Fibroblast of skin of right biceps (primary cell): ENCODE measurements at regions not wholly inside any gene's neighbourhood (a gene's known extent, or its start where the extent isn't known, plus 50 kb on each side); places are given as distances from the start of the nearest gene placed in this dataset.

Experiments
- DNase-seq: peaks from one replicate; pipeline ENCODE4 v3.0.0-alpha.2; 2013

DNA sequence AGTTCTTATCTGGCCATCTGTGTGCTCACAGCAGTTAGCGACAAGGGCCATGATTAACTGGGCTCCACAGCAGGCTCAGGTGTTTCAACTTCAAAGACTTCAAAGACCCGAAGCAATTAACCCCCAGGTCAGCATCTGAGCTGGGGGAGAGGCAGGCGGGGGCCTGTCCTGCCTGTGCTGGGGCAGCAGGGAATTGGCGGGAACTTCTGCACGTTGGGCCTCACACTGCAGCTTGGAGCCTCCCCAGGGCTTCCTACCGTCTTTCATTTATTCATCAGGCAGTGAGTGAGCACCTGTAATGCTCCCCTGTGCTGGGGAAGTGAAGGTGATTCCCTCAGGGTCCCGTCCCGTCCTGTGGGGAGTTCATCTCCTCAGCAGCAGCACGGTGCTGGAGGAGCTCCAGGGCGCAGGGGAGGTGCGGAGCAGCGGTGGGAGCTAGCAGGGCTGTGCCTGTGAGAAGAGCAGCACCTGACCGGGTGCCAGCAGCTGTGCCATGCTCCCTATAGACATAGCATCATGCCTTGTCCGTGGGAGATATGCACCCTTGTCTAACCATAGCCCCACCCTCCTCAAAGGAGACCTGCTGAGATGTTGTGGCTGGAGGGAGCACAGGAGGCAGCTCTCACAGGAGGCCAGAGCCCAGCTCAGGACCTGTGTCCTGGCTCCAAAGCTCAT, 51.8 kb upstream of the FRMD1 start:
- no peak for DNase-seq

DNA sequence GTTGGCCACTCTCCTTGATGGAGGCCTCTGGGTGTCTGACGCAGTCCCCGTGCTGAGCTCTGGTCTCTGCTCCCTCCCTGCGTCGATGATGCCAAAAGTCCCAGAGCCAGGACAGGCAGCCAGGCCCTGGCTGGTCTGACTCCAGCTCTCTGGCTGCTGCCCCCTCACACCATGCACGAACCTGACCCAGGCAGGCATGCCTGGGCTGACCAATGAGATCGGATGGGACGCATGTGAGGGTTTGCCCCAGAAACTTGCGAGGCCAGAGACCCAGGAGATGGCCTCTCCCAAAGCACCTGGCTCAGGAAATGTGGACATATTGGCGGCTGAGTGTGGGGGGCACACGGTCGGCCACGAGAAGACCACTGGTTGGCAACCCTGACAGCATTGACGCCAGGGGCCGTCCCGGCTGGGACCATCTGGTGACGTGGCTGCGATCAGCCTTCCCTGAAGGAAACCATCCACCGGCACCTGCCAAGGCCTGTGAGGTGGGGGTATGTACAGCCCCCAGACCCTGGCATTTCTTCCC, 51.2 kb upstream of the FRMD1 start:
- DNase-seq = no peak

DNA sequence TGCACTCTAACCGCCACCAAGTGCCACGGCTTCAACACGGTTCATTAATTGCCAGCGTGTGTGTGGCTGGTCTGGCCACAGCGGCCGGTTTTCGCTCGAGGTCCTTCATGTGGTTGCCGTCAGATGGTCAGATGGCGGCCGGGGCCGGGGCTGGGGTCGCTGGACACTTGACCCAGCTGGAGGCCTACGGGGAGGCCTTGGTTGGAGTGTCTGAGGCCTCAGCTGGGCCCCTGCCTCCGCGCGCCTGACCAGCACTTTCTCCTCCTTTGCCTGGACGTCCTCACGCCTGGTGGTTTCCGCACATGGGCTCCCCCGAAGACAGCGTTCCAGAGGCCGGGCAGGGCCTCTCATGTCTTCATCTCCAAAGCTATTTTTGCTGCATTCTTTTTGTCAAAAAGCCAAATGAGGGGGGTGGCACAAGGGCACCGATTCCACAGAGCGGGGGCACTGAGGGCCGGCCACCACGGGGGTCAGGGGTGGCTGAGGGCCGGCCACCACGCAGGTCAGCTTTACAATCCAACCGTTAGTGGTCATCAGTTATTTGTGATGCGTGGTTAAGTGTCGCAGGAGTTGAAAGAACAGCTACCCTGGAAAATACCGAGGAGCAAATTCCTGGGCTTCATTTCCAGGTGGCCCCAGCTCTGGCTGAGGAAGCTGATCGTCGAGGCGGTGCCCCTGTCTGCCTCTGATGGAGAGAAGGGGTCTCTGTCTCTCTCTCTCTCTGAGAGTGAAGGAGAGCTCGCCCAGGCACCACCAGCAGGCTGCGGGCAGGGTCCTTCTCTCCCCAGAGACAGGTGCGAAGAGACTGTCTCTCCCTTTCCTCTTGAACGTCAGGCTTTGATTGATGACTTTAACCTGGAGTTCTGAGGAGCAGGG, 50.5 kb upstream of the FRMD1 start:
- DNase-seq = no peak

DNA sequence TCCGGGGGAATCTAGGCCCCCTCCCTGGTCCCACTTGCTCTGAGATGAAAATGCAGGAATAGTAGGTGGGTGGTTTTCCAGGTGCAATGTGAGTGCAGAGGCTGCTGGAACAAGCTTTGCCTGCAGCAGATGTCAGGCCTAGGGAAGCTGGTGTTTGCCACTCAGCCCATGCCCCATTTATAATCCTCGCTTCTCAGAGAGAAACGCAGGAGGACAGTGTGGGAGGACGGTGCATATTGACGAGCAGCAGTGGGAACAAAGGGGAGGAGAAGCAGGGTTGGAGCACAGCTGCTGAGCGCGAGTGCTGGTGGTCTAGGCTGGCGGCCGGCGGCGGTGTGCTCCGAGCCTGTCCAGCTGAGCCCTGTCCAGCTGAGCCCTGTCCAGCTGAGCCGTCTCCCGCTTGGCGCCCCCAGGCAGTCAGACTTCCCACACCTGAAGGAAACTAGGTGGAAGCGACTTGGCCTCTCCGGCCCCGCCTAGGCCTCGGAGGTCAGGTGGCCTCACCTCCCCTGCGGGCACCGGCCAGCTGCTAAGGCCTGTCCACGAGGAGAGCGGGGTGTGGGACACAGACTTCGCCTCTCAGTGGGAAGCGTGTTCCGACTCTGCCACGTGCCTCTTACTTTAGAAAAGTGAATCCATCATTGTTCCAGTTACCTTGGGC, 49.7 kb upstream of the FRMD1 start:
- DNase-seq = no peak
